ENCODE measurements at regions not wholly inside any gene's neighbourhood (a gene's known extent, or its start where the extent isn't known, plus 50 kb on each side); places are given as distances from the start of the nearest gene placed in this dataset.

DNA sequence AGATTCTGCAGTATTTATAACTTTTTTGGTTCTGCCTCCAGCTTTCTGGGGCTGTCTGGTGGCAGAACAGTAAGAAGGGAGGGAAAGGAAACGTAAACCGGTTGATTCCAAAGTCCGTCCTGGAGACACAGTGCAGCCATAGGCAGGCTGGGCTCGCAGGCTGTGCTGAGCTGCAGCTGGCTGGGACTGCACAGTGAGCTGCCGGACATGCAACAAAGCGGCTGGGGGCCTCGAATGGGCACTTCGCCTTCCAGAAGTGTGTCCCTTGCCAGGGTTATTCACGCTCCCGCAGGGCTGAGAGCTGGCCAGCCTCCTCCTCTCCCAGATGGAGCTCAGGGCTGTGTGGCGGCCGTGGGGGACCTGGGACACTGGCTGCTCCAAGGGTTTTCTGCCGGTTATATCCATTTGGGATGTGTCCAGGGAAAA is 78.1 kb upstream of the CD93 start:
- TF ChIP-seq CTCF (IDR thresholded peaks at IDR 0.05): no peak
- Mint-ChIP-seq H3K36me3 (ENCODE audit: low read depth) (no peaks in the 10 kb centered on the region), H3K27me3 (no peaks in the 10 kb centered on the region), H3K4me3 (no peak overlapping the region), H3K27ac (no peak overlapping the region), H3K4me1 (ENCODE audit: low read depth) (peaks cover 5% of the 10 kb centered on the region), H3K9me3 (no peaks in the 10 kb centered on the region)
- ChIA-PET CTCF (interaction anchor here (1.1 to 1.3 kb wide), 2 partner anchors 8 to 29 kb away, joined by 3 read pairs; no protein-coding TSS in a partner anchor), POLR2A (no interaction called here)
- intact Hi-C loops (cut with micrococcal nuclease): no loop called here
- no peak for DNase-seq
- no peak for ATAC-seq

- no peak for DNase-seq
- H3K27me3 Mint-ChIP-seq: no peaks in the 10 kb centered on the region
- ATAC-seq: no peak
- CTCF ChIA-PET: no interaction called here
- TF ChIP-seq CTCF (IDR thresholded peaks at IDR 0.05): no peak
- no peak overlapping the region for H3K4me3 Mint-ChIP-seq
- intact Hi-C loops (cut with micrococcal nuclease): no loop called here
- H3K27ac Mint-ChIP-seq: no peak overlapping the region
- no peaks in the 10 kb centered on the region for H3K9me3 Mint-ChIP-seq
- POLR2A ChIA-PET: no interaction called here
- peaks cover 7% of the 10 kb centered on the region for H3K4me1 Mint-ChIP-seq (ENCODE audit: low read depth)
- H3K36me3 Mint-ChIP-seq (ENCODE audit: low read depth): no peaks in the 10 kb centered on the region
These were observed 77.4 kb upstream of the CD93 start for GRCh38 chr20:23163562-23163961.

DNA sequence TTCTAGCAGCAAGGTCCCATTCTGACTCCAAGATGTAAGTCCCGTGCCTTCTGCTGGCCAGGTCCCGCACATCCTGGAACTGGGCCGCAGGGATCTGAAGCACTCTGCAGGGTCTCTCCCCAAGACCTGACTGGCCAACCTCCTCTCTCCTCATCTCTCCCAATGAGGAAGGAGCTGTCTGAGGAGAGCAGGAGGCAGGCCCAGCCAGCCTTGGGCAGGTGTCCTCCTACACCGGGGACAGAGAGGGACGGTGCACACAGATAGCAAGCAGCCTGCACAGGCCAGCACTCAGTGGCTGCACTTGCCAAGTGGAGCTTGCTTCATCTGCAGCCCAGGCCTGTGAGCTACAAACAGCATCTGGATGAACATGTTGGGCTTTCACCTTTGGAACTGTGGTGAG is 76.8 kb upstream of the CD93 start:
- H3K36me3 Mint-ChIP-seq (ENCODE audit: low read depth): no peaks in the 10 kb centered on the region
- ChIA-PET CTCF (no interaction called here), POLR2A (no interaction called here)
- no peak for ATAC-seq
- DNase-seq: no peak
- intact Hi-C loops (cut with micrococcal nuclease): no loop called here
- TF ChIP-seq CTCF (IDR thresholded peaks at IDR 0.05): no peak
- H3K27ac Mint-ChIP-seq: no peak overlapping the region
- H3K27me3 Mint-ChIP-seq: no peaks in the 10 kb centered on the region
- H3K4me3 Mint-ChIP-seq: no peak overlapping the region
- H3K9me3 Mint-ChIP-seq: no peaks in the 10 kb centered on the region
- H3K4me1 Mint-ChIP-seq (ENCODE audit: low read depth): peaks cover 7% of the 10 kb centered on the region

DNA sequence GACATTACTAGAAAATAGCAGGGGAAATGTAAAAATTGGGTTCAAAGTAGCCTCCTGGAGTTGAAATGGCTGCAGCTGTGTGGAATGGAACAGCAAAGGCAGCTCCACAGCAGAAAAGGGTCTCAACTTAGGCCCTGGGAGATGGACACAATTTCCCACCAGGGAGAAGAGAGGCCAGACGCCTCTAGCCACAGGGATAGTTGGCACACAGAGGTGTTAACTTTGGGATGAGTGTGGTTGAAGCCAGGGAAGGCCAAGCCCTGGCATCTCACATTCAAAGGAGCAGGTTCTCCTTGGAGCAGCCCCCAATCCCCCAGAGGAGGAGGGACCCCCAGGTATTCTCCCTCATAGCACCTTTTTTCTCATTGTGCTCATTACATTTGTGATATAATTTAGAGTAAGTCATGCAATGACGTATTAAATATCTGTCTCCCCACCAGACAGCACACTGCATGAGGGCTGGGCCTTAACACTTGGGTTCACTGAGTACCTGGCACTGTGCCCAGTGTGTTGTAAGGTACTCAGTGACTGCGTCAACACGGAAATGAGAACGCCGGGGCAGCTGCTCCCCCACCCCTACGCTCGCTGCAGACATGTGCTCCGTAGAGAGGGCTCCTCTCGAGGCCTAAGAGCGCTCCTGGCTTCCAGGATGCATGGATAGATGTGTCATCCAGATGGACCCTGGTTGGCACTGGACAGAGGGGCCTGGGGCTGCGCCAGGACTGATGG is 76.0 kb upstream of the CD93 start:
- CTCF ChIA-PET: no interaction called here
- no peaks in the 10 kb centered on the region for H3K9me3 Mint-ChIP-seq
- intact Hi-C loops (cut with micrococcal nuclease): no loop called here
- TF ChIP-seq CTCF (IDR thresholded peaks at IDR 0.05): no peak
- DNase-seq: no peak
- H3K27ac Mint-ChIP-seq: no peak overlapping the region
- ATAC-seq: no peak
- H3K4me1 Mint-ChIP-seq (ENCODE audit: low read depth): peaks cover 7% of the 10 kb centered on the region
- H3K27me3 Mint-ChIP-seq: no peaks in the 10 kb centered on the region
- no peak overlapping the region for H3K4me3 Mint-ChIP-seq
- H3K36me3 Mint-ChIP-seq (ENCODE audit: low read depth): no peaks in the 10 kb centered on the region
- POLR2A ChIA-PET: no interaction called here

- ChIA-PET POLR2A (no interaction called here), CTCF (no interaction called here)
- intact Hi-C loops (cut with micrococcal nuclease): no loop called here
- peaks cover 7% of the 10 kb centered on the region for H3K4me1 Mint-ChIP-seq (ENCODE audit: low read depth)
- DNase-seq (no peak), ATAC-seq (no peak)
- no peaks in the 10 kb centered on the region for H3K9me3 Mint-ChIP-seq
- no peaks in the 10 kb centered on the region for H3K36me3 Mint-ChIP-seq (ENCODE audit: low read depth)
- H3K27me3 Mint-ChIP-seq: no peaks in the 10 kb centered on the region
- H3K4me3 Mint-ChIP-seq: no peak overlapping the region
- no peak overlapping the region for H3K27ac Mint-ChIP-seq
- TF ChIP-seq CTCF (IDR thresholded peaks at IDR 0.05): no peak
These were observed 75.2 kb upstream of the CD93 start for GRCh38 chr20:23161244-23161891.

Data from activated CD8-positive, alpha-beta T cell treated with anti-CD3 and anti-CD28 coated beads for 36 hours (primary cell).